Astrocyte (in vitro differentiated cells and primary cell): ENCODE measurements at regions not wholly inside any gene's neighbourhood (a gene's known extent, or its start where the extent isn't known, plus 50 kb on each side); places are given as distances from the start of the nearest gene placed in this dataset.

Experiments used
- EZH2 ChIP-seq: IDR thresholded peaks from 2 replicates; pipeline ENCODE4 v1.6.1; 2012; ENCODE audit warnings: mild to moderate bottlenecking, low read length, inconsistent platforms; ENCODE audit not compliant: insufficient read depth
- TF ChIP-seq, protein P1 (sequence below): IDR thresholded peaks from 2 replicates; pipeline ENCODE4 v1.5.1; 2011; ENCODE audit warnings: low read depth, mild to moderate bottlenecking, inconsistent platforms, low read length, moderate library complexity; ENCODE audit not compliant: insufficient read depth

DNA sequence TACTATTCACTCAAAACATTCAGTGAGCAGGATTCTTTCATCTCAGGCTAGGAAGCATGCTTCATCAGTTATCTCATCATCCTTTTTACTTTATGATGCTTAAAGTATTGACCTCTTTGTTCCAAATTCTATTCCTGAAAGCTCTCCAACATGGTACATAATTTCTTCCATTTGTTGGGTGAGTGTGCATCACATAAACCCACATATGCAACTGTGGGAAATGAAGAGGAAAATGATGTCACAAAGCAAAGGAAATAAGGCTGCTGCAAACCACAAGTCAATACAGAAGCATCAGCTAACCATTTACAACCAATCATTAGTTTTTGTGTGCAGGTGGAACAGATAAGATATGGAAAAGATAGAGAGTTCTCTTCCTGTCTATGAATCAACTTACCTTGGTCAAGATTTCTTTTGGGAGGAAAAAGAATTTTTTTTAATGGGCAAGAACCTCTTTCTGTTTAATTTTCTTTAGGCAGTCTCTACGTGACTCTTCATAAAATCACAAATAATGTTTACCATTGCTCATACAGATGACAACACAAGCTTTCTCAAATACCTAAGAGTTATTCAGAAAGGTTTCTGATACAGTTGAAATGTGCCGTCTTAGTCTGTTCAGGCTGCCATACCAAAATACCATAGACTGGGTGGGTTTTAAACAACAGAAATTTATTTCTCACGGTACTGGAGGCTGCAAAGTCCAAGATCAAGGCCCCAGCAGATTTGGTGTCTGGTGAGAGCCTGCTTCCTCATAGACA lies 259.9 kb downstream of the ADGRG6 start:
- TF ChIP-seq, protein P1, sequence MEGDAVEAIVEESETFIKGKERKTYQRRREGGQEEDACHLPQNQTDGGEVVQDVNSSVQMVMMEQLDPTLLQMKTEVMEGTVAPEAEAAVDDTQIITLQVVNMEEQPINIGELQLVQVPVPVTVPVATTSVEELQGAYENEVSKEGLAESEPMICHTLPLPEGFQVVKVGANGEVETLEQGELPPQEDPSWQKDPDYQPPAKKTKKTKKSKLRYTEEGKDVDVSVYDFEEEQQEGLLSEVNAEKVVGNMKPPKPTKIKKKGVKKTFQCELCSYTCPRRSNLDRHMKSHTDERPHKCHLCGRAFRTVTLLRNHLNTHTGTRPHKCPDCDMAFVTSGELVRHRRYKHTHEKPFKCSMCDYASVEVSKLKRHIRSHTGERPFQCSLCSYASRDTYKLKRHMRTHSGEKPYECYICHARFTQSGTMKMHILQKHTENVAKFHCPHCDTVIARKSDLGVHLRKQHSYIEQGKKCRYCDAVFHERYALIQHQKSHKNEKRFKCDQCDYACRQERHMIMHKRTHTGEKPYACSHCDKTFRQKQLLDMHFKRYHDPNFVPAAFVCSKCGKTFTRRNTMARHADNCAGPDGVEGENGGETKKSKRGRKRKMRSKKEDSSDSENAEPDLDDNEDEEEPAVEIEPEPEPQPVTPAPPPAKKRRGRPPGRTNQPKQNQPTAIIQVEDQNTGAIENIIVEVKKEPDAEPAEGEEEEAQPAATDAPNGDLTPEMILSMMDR = no peak
- no peak for TF ChIP-seq EZH2
